HTR-8/SVneo (cell line): ENCODE measurements at regions not wholly inside any gene's neighbourhood (a gene's known extent, or its start where the extent isn't known, plus 50 kb on each side); places are given as distances from the start of the nearest gene placed in this dataset.
"Not testable (repeated sequence)": the region's sequence is repeated elsewhere in the genome, so short reads cannot be mapped to it uniquely, and the experiment has no call there.

Source experiments
- DNase-seq: peaks from one replicate; pipeline ENCODE4 v3.0.0; 2011; ENCODE audit warnings: low spot score, mixed read lengths; ENCODE audit not compliant: insufficient read length
- FAIRE-seq: peaks from 2 replicates; lab custom pipeline; 2011; peaks lifted over from hg19 to GRCh38; lab: Jason Lieb, UNC

- DNase-seq (no peak), FAIRE-seq (no peak)
Measured at GRCh38 chr3:187849016-187849654, 103.9 kb upstream of the BCL6 start.

- no peak for FAIRE-seq
- DNase-seq = no peak
Measured at GRCh38 chr3:187850258-187850921, 105.1 kb upstream of the BCL6 start.

- FAIRE-seq = no peak
- no peak for DNase-seq
Measured at GRCh38 chr3:187852842-187853730, 107.8 kb upstream of the BCL6 start.

- FAIRE-seq = no peak
- DNase-seq = no peak
Measured at GRCh38 chr3:187855131-187855530, 109.9 kb upstream of the BCL6 start.

GRCh38 chr3:187856555-187856954 lies 111.3 kb upstream of the BCL6 start:
- FAIRE-seq = no peak
- no peak for DNase-seq

GRCh38 chr3:187858041-187858440 lies 112.8 kb upstream of the BCL6 start:
- FAIRE-seq = no peak
- no peak for DNase-seq

- FAIRE-seq (no peak), DNase-seq (no peak)
Measured at GRCh38 chr3:187858711-187859110, 113.4 kb upstream of the BCL6 start.

- not testable (repeated sequence) for FAIRE-seq, DNase-seq
Measured at GRCh38 chr3:187862701-187863277, 117.5 kb upstream of the BCL6 start.

GRCh38 chr3:187870360-187871203 lies 125.3 kb upstream of the BCL6 start:
- FAIRE-seq (no peak), DNase-seq (no peak)

GRCh38 chr3:187871204-187871591 lies 125.9 kb upstream of the BCL6 start:
- DNase-seq (no peak), FAIRE-seq (no peak)

GRCh38 chr3:187871848-187872247 lies 126.6 kb upstream of the BCL6 start:
- no peak for FAIRE-seq
- no peak for DNase-seq

- FAIRE-seq (no peak), DNase-seq (no peak)
Measured at GRCh38 chr3:187873843-187874242, 128.6 kb upstream of the BCL6 start.

GRCh38 chr3:187875863-187876262 lies 130.6 kb upstream of the BCL6 start:
- DNase-seq (no peak), FAIRE-seq (no peak)

- DNase-seq (peak; percentile 45), FAIRE-seq (no peak)
Measured at GRCh38 chr3:187878772-187879518, 133.7 kb upstream of the BCL6 start.

GRCh38 chr3:187880441-187880840 lies 135.2 kb upstream of the BCL6 start:
- DNase-seq = no peak
- FAIRE-seq = no peak

- FAIRE-seq (no peak), DNase-seq (no peak)
Measured at GRCh38 chr3:187880851-187881250, 135.6 kb upstream of the BCL6 start.

GRCh38 chr3:187888701-187889100 lies 143.4 kb upstream of the BCL6 start:
- no peak for DNase-seq
- FAIRE-seq = no peak

- DNase-seq (no peak), FAIRE-seq (no peak)
Measured at GRCh38 chr3:187889106-187889505, 143.8 kb upstream of the BCL6 start.
